ENCODE measurements at regions not wholly inside any gene's neighbourhood (a gene's known extent, or its start where the extent isn't known, plus 50 kb on each side); places are given as distances from the start of the nearest gene placed in this dataset.

DNA sequence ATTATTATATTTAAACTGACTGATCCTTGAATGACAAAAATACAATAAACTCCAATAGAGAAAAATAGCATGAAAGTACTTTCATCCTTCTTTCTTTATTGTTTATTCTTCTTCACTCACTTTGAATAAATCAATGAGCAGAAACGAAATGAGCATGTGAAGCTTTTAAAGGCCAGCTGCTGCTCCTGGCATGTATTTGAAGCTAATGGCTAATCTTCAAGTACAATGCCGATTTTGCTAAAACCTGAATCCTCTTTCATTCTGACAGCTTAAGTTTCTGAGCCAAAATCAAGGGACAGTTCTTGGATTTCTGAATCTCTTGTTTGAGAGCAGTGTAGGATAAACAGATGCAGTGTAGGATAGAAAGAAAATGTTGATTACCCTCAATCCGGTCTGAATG lies 237.3 kb downstream of the CDH10 start:
- Histone ChIP-seq H3K27ac (no peak overlapping the region), H3K36me3 (no peaks in the 10 kb centered on the region), H3K27me3 (no peaks in the 10 kb centered on the region), H3K4me3 (no peak overlapping the region), H3K9me3 (no peaks in the 10 kb centered on the region), H3K4me1 (no peaks in the 10 kb centered on the region)
- 23 to 35% methylated on average over 3 of the region's 3 CpGs for WGBS, 2 donors (ENCODE audit: low coverage in 1 of 2)
- TF ChIP-seq EP300 (IDR thresholded peaks at IDR 0.05), result no peak
- no peak for TF ChIP-seq POLR2AphosphoS5 (IDR thresholded peaks at IDR 0.05)
- TF ChIP-seq POLR2A (IDR thresholded peaks at IDR 0.05), result no peak
- TF ChIP-seq, protein P1, sequence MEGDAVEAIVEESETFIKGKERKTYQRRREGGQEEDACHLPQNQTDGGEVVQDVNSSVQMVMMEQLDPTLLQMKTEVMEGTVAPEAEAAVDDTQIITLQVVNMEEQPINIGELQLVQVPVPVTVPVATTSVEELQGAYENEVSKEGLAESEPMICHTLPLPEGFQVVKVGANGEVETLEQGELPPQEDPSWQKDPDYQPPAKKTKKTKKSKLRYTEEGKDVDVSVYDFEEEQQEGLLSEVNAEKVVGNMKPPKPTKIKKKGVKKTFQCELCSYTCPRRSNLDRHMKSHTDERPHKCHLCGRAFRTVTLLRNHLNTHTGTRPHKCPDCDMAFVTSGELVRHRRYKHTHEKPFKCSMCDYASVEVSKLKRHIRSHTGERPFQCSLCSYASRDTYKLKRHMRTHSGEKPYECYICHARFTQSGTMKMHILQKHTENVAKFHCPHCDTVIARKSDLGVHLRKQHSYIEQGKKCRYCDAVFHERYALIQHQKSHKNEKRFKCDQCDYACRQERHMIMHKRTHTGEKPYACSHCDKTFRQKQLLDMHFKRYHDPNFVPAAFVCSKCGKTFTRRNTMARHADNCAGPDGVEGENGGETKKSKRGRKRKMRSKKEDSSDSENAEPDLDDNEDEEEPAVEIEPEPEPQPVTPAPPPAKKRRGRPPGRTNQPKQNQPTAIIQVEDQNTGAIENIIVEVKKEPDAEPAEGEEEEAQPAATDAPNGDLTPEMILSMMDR (IDR thresholded peaks at IDR 0.05), result no peak
- ATAC-seq, result no peak

- no peak for ATAC-seq
- TF ChIP-seq EP300 (IDR thresholded peaks at IDR 0.05), result no peak
- TF ChIP-seq, protein P1 (IDR thresholded peaks at IDR 0.05), result no peak
- TF ChIP-seq POLR2AphosphoS5 (IDR thresholded peaks at IDR 0.05), result no peak
- no peak for TF ChIP-seq POLR2A (IDR thresholded peaks at IDR 0.05)
- no peaks in the 10 kb centered on the region for H3K4me1 ChIP-seq
- no peak overlapping the region for H3K27ac ChIP-seq
- no peaks in the 10 kb centered on the region for H3K27me3 ChIP-seq
- 80% methylated on average over 1 of the region's 1 CpG; no CpG with 5 or more reads in 1 of the 2 donors for WGBS, 2 donors (ENCODE audit: low coverage in 1 of 2)
- no peaks in the 10 kb centered on the region for H3K36me3 ChIP-seq
- no peak overlapping the region for H3K4me3 ChIP-seq
- no peaks in the 10 kb centered on the region for H3K9me3 ChIP-seq
Measured at GRCh38 chr5:24428345-24428744, 216.4 kb downstream of the CDH10 start.

- Histone ChIP-seq H3K27ac (no peak overlapping the region), H3K36me3 (no peaks in the 10 kb centered on the region), H3K9me3 (no peaks in the 10 kb centered on the region), H3K4me3 (no peak overlapping the region), H3K4me1 (no peaks in the 10 kb centered on the region), H3K27me3 (no peaks in the 10 kb centered on the region)
- no peak for TF ChIP-seq POLR2AphosphoS5 (IDR thresholded peaks at IDR 0.05)
- TF ChIP-seq, protein P1 (IDR thresholded peaks at IDR 0.05), result no peak
- no peak for TF ChIP-seq POLR2A (IDR thresholded peaks at IDR 0.05)
- no peak for TF ChIP-seq EP300 (IDR thresholded peaks at IDR 0.05)
- 77% methylated on average over 3 of the region's 3 CpGs; no CpG with 5 or more reads in 1 of the 2 donors for WGBS, 2 donors (ENCODE audit: low coverage in 1 of 2)
- no peak for ATAC-seq
Measured at GRCh38 chr5:24433555-24433954, 211.2 kb downstream of the CDH10 start.

Small RNA genes in the stretch of these regions (small RNA-seq; reads per million reads assigned to genes)
- 0 reads per million in 4 donors for gene AC026784.1
- gene RF00019, result 0 reads per million in 4 donors
- 0 reads per million in 4 donors for gene RF00561

All from gastroesophageal sphincter (tissue), 4 donors.